SK-N-SH (cell line): ENCODE measurements at regions not wholly inside any gene's neighbourhood (a gene's known extent, or its start where the extent isn't known, plus 50 kb on each side); places are given as distances from the start of the nearest gene placed in this dataset.
A peak's percentile ranks its signal among the peaks of the same experiment; 100 is the strongest.

Experiments used
- CTCF ChIA-PET: fragments of 300-600, 350-600 bp; formaldehyde crosslinking; extraction: SDS; loops from one replicate; lab custom pipeline; 2021; lab: Yijun Ruan, JAX
- POLR2A ChIA-PET: fragments of 350-600 bp; sonication (Branson Sonifier 250); formaldehyde crosslinking; extraction: SDS; loops from one replicate; lab custom pipeline; 2020; ENCODE audit warnings: antibody characterized with exemption, inconsistent platforms; lab: Yijun Ruan, JAX
- DNase-seq: peaks from one replicate; pipeline ENCODE4 v3.0.0; 2012
- H2AFZ ChIP-seq: fragments of 200-600 bp; sonication (generic); 2 replicates; pipeline ENCODE4 v1.8.1; 2016; ENCODE audit warnings: antibody characterized with exemption, mild to moderate bottlenecking, low read depth
- H3F3A ChIP-seq: fragments of 200-600 bp; sonication (generic); replicated peaks from 2 replicates; pipeline ENCODE3; 2016; ENCODE audit warnings: antibody characterized with exemption, mild to moderate bottlenecking; ENCODE audit not compliant: insufficient read depth
- H3K27ac ChIP-seq, 2 experiments: fragments of 200-500 bp in 1 of 2; fragments of 200-600 bp in 1 of 2; sonication (Bioruptor generic) in 1 of 2; sonication (generic), shearing (Covaris generic) in 1 of 2; 2 replicates each; pipeline versions ENCODE4 v1.5.1 to v1.6.1; 2014 to 2016; ENCODE audit warnings: low read depth in 2 of 2, inconsistent platforms in 1 of 2, low read length in 1 of 2, mild to moderate bottlenecking in 1 of 2, mixed read lengths in 1 of 2
- H3K27me3 ChIP-seq: fragments of 200-600 bp; sonication (generic), shearing (Covaris generic); 2 replicates; pipeline ENCODE4 v1.6.1; 2016; ENCODE audit warnings: mixed run types; ENCODE audit not compliant: insufficient read depth
- H3K36me3 ChIP-seq, 2 experiments: fragments of 200-500 bp in 1 of 2; fragments of 200-600 bp in 1 of 2; sonication (Bioruptor generic) in 1 of 2; sonication (generic) in 1 of 2; replicated peaks in 1 of 2; 2 replicates each; pipeline versions ENCODE3 to v1.5.1; 2014 to 2016; ENCODE audit warnings: low read length in 1 of 2, mild to moderate bottlenecking in 1 of 2; ENCODE audit not compliant: insufficient read depth in 2 of 2, control insufficient read depth in 1 of 2
- H3K4me1 ChIP-seq, 2 experiments: fragments of 200-500 bp in 1 of 2; fragments of 200-600 bp in 1 of 2; sonication (Bioruptor generic) in 1 of 2; sonication (generic), shearing (Covaris generic) in 1 of 2; 2 replicates each; pipeline versions ENCODE4 v1.5.1 to v1.6.1; 2014 to 2016; ENCODE audit warnings: low read depth in 1 of 2, low read length in 1 of 2, mixed run types in 1 of 2; ENCODE audit not compliant: insufficient read depth in 2 of 2, control insufficient read depth in 1 of 2
- H3K4me2 ChIP-seq: fragments of 200-600 bp; sonication (generic), shearing (Covaris generic); 2 replicates; pipeline ENCODE4 v1.6.1; 2017; ENCODE audit warnings: mixed run types
- H3K4me3 ChIP-seq, 2 experiments: fragments of 200-500 bp in 1 of 2; fragments of 200-600 bp in 1 of 2; sonication (Bioruptor generic) in 1 of 2; sonication (generic), shearing (Covaris generic) in 1 of 2; 2 replicates each; pipeline versions ENCODE4 v1.5.1 to v1.8.1; 2014 to 2016; ENCODE audit warnings: low read depth in 2 of 2, inconsistent platforms in 1 of 2, low read length in 1 of 2, mild to moderate bottlenecking in 1 of 2, mixed read lengths in 1 of 2, moderate library complexity in 1 of 2
- H3K79me2 ChIP-seq: fragments of 200-600 bp; sonication (generic); 2 replicates; pipeline ENCODE4 v1.8.1; 2017; ENCODE audit warnings: mild to moderate bottlenecking; ENCODE audit not compliant: insufficient read depth
- H3K9ac ChIP-seq: fragments of 200-600 bp; sonication (generic); 2 replicates; pipeline ENCODE4 v1.6.1; 2017; ENCODE audit warnings: mixed run types
- H3K9me2 ChIP-seq: fragments of 200-600 bp; sonication (generic); 2 replicates; pipeline ENCODE4 v1.6.1; 2017; ENCODE audit warnings: mixed run types
- H3K9me3 ChIP-seq: fragments of 200-600 bp; sonication (generic); 2 replicates; pipeline ENCODE4 v1.6.1; 2017; ENCODE audit warnings: mixed run types, mild to moderate bottlenecking, moderate library complexity
- H4K20me1 ChIP-seq: fragments of 200-600 bp; sonication (generic); 2 replicates; pipeline ENCODE4 v1.6.1; 2017; ENCODE audit warnings: mild to moderate bottlenecking, mixed run types; ENCODE audit not compliant: insufficient read depth
- CHD2 ChIP-seq: fragments of 150-350 bp; IDR thresholded peaks from 2 replicates; pipeline ENCODE4 v1.6.1; 2018; ENCODE audit warnings: low read length; ENCODE audit not compliant: partially characterized antibody
- ELF1 ChIP-seq: IDR thresholded peaks from 2 replicates; pipeline ENCODE4 v1.4.0; 2012
- FOXM1 ChIP-seq: IDR thresholded peaks from 2 replicates; pipeline ENCODE4 v1.4.0; 2012; ENCODE audit warnings: low read depth, mild to moderate bottlenecking
- GATA2 ChIP-seq: sonication (generic); formaldehyde crosslinking; IDR thresholded peaks from 2 replicates; pipeline ENCODE4 v1.5.0; 2020; ENCODE audit warnings: mild to moderate bottlenecking, missing genetic modification reagents
- MXI1 ChIP-seq: IDR thresholded peaks from 2 replicates; pipeline ENCODE4 v1.6.1; 2012; ENCODE audit warnings: mild to moderate bottlenecking, low read depth, low read length, improper control_type of control experiment
- NRF1 ChIP-seq: IDR thresholded peaks from 2 replicates; pipeline ENCODE4 v1.6.1; 2012; ENCODE audit warnings: low read depth, mild to moderate bottlenecking, low read length
- RAD21 ChIP-seq: IDR thresholded peaks from 2 replicates; pipeline ENCODE4 v1.6.1; 2012; ENCODE audit warnings: mild to moderate bottlenecking, low read length
- RCOR1 ChIP-seq: fragments of 150-350 bp; IDR thresholded peaks from 2 replicates; pipeline ENCODE4 v1.6.1; 2017; ENCODE audit warnings: antibody characterized with exemption, low read length
- REST ChIP-seq: IDR thresholded peaks from 2 replicates; pipeline ENCODE4 v1.6.1; 2012; ENCODE audit warnings: mild to moderate bottlenecking, low read depth, low read length, moderate library complexity
- TAF1 ChIP-seq: IDR thresholded peaks from 2 replicates; pipeline ENCODE4 v1.6.1; 2012; ENCODE audit warnings: low read depth, mild to moderate bottlenecking, low read length, moderate library complexity, borderline replicate concordance
- TCF12 ChIP-seq: IDR thresholded peaks from 2 replicates; pipeline ENCODE4 v1.4.0; 2012
- YY1 ChIP-seq: IDR thresholded peaks from 2 replicates; pipeline ENCODE4 v1.4.0; 2012; ENCODE audit warnings: low read depth, mild to moderate bottlenecking
- WGBS: methylation state at CpG from one replicate; pipeline ENCODE4 v1.1.6; 2017; ENCODE audit warnings: low lambda C conversion rate; 5-methylcytosine and 5-hydroxymethylcytosine counted together

- TF ChIP-seq ELF1 (no peak), REST (no peak), CHD2 (no peak)
- H3K27ac ChIP-seq = no peak overlapping the region
- no peaks in the 10 kb centered on the region for H3K9me3 ChIP-seq
- ChIA-PET POLR2A (no interaction called here), CTCF (no interaction called here)
- peak overlapping the region; percentile 32; the same call in 1 of the 2 replicates for H2AFZ ChIP-seq
- no peak overlapping the region for H3K4me3 ChIP-seq
- no peaks in the 10 kb centered on the region for H3K36me3 ChIP-seq
- peak overlapping the region; percentile 21; the same call in 1 of the 2 replicates for H3K4me2 ChIP-seq
- no peak for DNase-seq
- no peaks in the 10 kb centered on the region for H4K20me1 ChIP-seq
- H3K9ac ChIP-seq = no peak overlapping the region
- H3F3A ChIP-seq = no peaks in the 10 kb centered on the region
- H3K79me2 ChIP-seq = no peaks in the 10 kb centered on the region
- no peaks in the 10 kb centered on the region for H3K4me1 ChIP-seq
- no peaks in the 10 kb centered on the region for H3K27me3 ChIP-seq
- H3K9me2 ChIP-seq = 0 out of 2 replicates have a peak, but pooled peaks cover 3% of the 10 kb centered on the region
- WGBS = 12% methylated on average over 10 of the region's 10 CpGs
Measured at GRCh38 chr4:29717287-29718057, 1002.7 kb upstream of the PCDH7 start.

GRCh38 chr4:29718136-29718535, 1002.0 kb upstream of the PCDH7 start:
- Histone ChIP-seq H3K9me2 (0 out of 2 replicates have a peak, but pooled peaks cover under 1% of the 10 kb centered on the region), H3K36me3 (no peaks in the 10 kb centered on the region), H4K20me1 (no peaks in the 10 kb centered on the region), H3K27me3 (no peaks in the 10 kb centered on the region), H3K9ac (no peak overlapping the region), H3F3A (no peaks in the 10 kb centered on the region), H3K4me2 (no peak overlapping the region), H3K4me1 (no peaks in the 10 kb centered on the region), H3K27ac (no peak overlapping the region), H2AFZ (no peak overlapping the region), H3K9me3 (no peaks in the 10 kb centered on the region), H3K79me2 (no peaks in the 10 kb centered on the region), H3K4me3 (no peak overlapping the region)
- TF ChIP-seq MXI1 = no peak
- TF ChIP-seq TAF1 = no peak
- no peak for TF ChIP-seq GATA2 (CRISPR knock-in tag)
- no peak for TF ChIP-seq RAD21
- no peak for TF ChIP-seq ELF1
- no peak for TF ChIP-seq TCF12
- TF ChIP-seq FOXM1 = no peak
- TF ChIP-seq NRF1 = no peak
- no peak for TF ChIP-seq RCOR1
- no peak for TF ChIP-seq YY1
- POLR2A ChIA-PET = no interaction called here
- no peak for DNase-seq
- CTCF ChIA-PET = no interaction called here
